ENCODE measurements at regions not wholly inside any gene's neighbourhood (a gene's known extent, or its start where the extent isn't known, plus 50 kb on each side); places are given as distances from the start of the nearest gene placed in this dataset.

GRCh38 chr12:85663631-85664030 lies 172.6 kb downstream of the RASSF9 start:
- TF ChIP-seq CTCF (IDR thresholded peaks at IDR 0.05; ENCODE audit: control insufficient read depth, insufficient read depth, low read depth, low read length, missing control alignments) = no peak
- DNase-seq (ENCODE audit: low read depth) = no peak
- H3K4me3 ChIP-seq (ENCODE audit: control insufficient read depth, low read depth, low read length) = no peak overlapping the region

DNA sequence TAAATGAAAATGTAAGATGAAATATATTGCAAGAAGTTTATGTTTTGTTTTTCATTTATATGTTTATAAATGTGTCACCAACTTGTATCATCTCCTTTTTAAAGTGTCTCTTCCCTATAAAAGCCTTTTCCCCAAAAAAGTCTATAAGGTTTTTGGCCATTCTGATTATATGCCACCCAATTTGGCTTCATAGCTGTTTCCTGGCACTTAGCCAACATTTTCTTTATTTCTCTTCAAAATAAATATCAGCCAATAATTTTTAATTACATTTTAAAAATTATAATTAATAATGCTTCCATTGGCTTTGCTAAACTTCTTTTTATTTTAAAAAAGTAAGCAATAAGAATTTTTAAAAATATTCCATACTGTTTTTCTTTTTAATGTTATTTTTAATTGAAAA lies 171.8 kb downstream of the RASSF9 start:
- DNase-seq (ENCODE audit: low read depth) = no peak
- H3K4me3 ChIP-seq (ENCODE audit: control insufficient read depth, low read depth, low read length) = no peak overlapping the region
- TF ChIP-seq CTCF (IDR thresholded peaks at IDR 0.05; ENCODE audit: control insufficient read depth, insufficient read depth, low read depth, low read length, missing control alignments) = no peak

DNA sequence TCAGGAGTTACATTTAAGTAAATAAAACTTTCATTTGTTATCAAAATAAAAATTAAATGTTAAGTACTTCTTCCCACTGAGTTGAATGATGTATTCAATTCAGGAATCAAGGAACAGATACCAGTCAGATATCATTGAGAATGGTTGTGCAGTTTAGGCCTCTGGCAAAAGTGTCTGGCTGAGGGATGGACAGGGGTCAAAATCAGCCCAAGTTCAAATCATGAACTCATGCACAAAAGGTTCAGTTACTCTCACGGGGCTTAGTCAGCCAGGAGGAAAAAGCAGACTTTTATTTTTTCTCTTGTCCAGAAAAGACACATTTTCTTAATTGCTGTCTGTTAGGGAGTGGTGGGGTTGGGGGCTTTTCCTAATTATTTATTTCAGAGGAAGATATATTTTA lies 166.3 kb downstream of the RASSF9 start:
- H3K4me3 ChIP-seq (ENCODE audit: control insufficient read depth, low read depth, low read length) = no peak overlapping the region
- no peak for DNase-seq (ENCODE audit: low read depth)
- no peak for TF ChIP-seq CTCF (IDR thresholded peaks at IDR 0.05; ENCODE audit: control insufficient read depth, insufficient read depth, low read depth, low read length, missing control alignments)

- DNase-seq (ENCODE audit: low read depth) = no peak
- H3K4me3 ChIP-seq (ENCODE audit: control insufficient read depth, low read depth, low read length) = no peak overlapping the region
- TF ChIP-seq CTCF (IDR thresholded peaks at IDR 0.05; ENCODE audit: control insufficient read depth, insufficient read depth, low read depth, low read length, missing control alignments) = no peak
Observed at GRCh38 chr12:85672436-85672835, 163.8 kb downstream of the RASSF9 start.

GRCh38 chr12:85673921-85674420 lies 162.2 kb downstream of the RASSF9 start:
- TF ChIP-seq CTCF (IDR thresholded peaks at IDR 0.05; ENCODE audit: control insufficient read depth, insufficient read depth, low read depth, low read length, missing control alignments) = no peak
- DNase-seq (ENCODE audit: low read depth) = no peak
- H3K4me3 ChIP-seq (ENCODE audit: control insufficient read depth, low read depth, low read length) = no peak overlapping the region

- TF ChIP-seq CTCF (IDR thresholded peaks at IDR 0.05; ENCODE audit: control insufficient read depth, insufficient read depth, low read depth, low read length, missing control alignments) = no peak
- no peak for DNase-seq (ENCODE audit: low read depth)
- H3K4me3 ChIP-seq (ENCODE audit: control insufficient read depth, low read depth, low read length) = no peak overlapping the region
Observed at GRCh38 chr12:85676816-85677749, 159.1 kb downstream of the RASSF9 start.

All from AG09309 (cell line).